ENCODE measurements at regions not wholly inside any gene's neighbourhood (a gene's known extent, or its start where the extent isn't known, plus 50 kb on each side); places are given as distances from the start of the nearest gene placed in this dataset.

- CTCF ChIA-PET (ENCODE audit: partially characterized antibody) = interaction anchor here (1.1 to 1.7 kb wide), 6 partner anchors 9 to 431 kb away, joined by 3 to 5 read pairs (median 4); no protein-coding TSS in a partner anchor
- no peak overlapping the region for H3K27ac ChIP-seq (ENCODE audit: low read depth, low read length)
- no peak overlapping the region for H3K18ac ChIP-seq (ENCODE audit: extremely low read depth, low read length)
- H3K14ac ChIP-seq (ENCODE audit: insufficient read length) = no peak overlapping the region
- H2BK15ac ChIP-seq (ENCODE audit: low read length) = no peak overlapping the region
- no peak overlapping the region for H2BK5ac ChIP-seq (ENCODE audit: low read depth, low read length)
- WGBS, 2 experiments (ENCODE audit: extremely low coverage in 1 of 2, insufficient coverage in 1 of 2, insufficient read length in 1 of 2, insufficient replicate concordance in 2 of 2, low coverage in 1 of 2, low lambda C conversion rate in 2 of 2, missing lambda C conversion rate in 1 of 2) = 92% methylated on average over 5 of the region's 5 CpGs; no CpG with 5 or more reads in 1 of the 2 experiments
- H3K4ac ChIP-seq (replicated peaks; ENCODE audit: insufficient read length, low read depth, low read length) = no peak overlapping the region
- no peaks in the 10 kb centered on the region for H3K36me3 ChIP-seq (ENCODE audit: control insufficient read depth in 2 of 4, insufficient read depth in 4 of 4, low read length in 3 of 4)
- no peak overlapping the region for H4K5ac ChIP-seq (ENCODE audit: insufficient read length, low read depth, low read length)
- POLR2A ChIA-PET (ENCODE audit: partially characterized antibody) = interaction anchor here (0.8 kb wide), 1 partner anchor 859 kb away, joined by 3 read pairs; no protein-coding TSS in a partner anchor
- H3K56ac ChIP-seq (replicated peaks; ENCODE audit: insufficient read length, low read depth, low read length) = no peak overlapping the region
- peaks cover 0 to 6% (median 3%) of the 10 kb centered on the region in 4 experiments; a peak in 5 of 7 replicates for H3K4me1 ChIP-seq (replicated peaks in 1 of 4; ENCODE audit: control insufficient read depth in 3 of 4, insufficient read depth in 4 of 4, low read length in 3 of 4)
- peaks cover 1% of the 10 kb centered on the region; the same call in 1 of the 2 replicates for H3K23me2 ChIP-seq (ENCODE audit: low read depth, low read length)
- H4K8ac ChIP-seq (ENCODE audit: extremely low read depth, insufficient read depth, low read length) = no peak overlapping the region
- H3K4me2 ChIP-seq (ENCODE audit: insufficient read depth in 1 of 2, low read depth in 2 of 2, low read length in 2 of 2) = no peak overlapping the region
- H3K9me3 ChIP-seq (ENCODE audit: insufficient read depth in 2 of 2, low read depth in 1 of 2, low read length in 1 of 2) = no peaks in the 10 kb centered on the region
- H3K4me3 ChIP-seq (ENCODE audit: extremely low read depth in 1 of 4, insufficient read depth in 2 of 4, low read depth in 3 of 4, low read length in 4 of 4) = no peak overlapping the region
- FAIRE-seq (no peak), DNase-seq (ENCODE audit: low read depth in 1 of 2, low spot score in 2 of 2) (no peak)
- peaks cover 0 to 21% (median 10%) of the 10 kb centered on the region in 4 experiments; a peak in 4 of 7 replicates for H3K27me3 ChIP-seq (replicated peaks in 1 of 4; ENCODE audit: control insufficient read depth in 3 of 4, extremely low read depth in 1 of 4, insufficient read depth in 3 of 4, low read length in 3 of 4)
- no peak overlapping the region for H3K23ac ChIP-seq (ENCODE audit: insufficient read length)
- no peaks in the 10 kb centered on the region for H3K79me1 ChIP-seq (ENCODE audit: low read depth, low read length)
- H4K91ac ChIP-seq (replicated peaks; ENCODE audit: insufficient read length, low read length) = no peak overlapping the region
- H3K9ac ChIP-seq (replicated peaks in 1 of 4; ENCODE audit: extremely low read depth in 1 of 4, low read depth in 3 of 4, low read length in 3 of 4) = no peak overlapping the region
- H4K20me1 ChIP-seq (replicated peaks in 1 of 2; ENCODE audit: control insufficient read depth in 1 of 2, insufficient read depth in 2 of 2, low read length in 2 of 2) = no peaks in the 10 kb centered on the region
- no peak for TF ChIP-seq CHD1 (IDR thresholded peaks at IDR 0.05; ENCODE audit: low read depth, low read length)
- no peak for TF ChIP-seq ATF3 (IDR thresholded peaks at IDR 0.05; ENCODE audit: insufficient read depth, low read depth, low read length)
- no peak for TF ChIP-seq EGR1 (IDR thresholded peaks at IDR 0.05; ENCODE audit: borderline replicate concordance, low read depth, low read length)
- no peak for TF ChIP-seq CBX8 (IDR thresholded peaks at IDR 0.05; ENCODE audit: borderline replicate concordance, low read depth, low read length)
- no peak for TF ChIP-seq CBX5 (IDR thresholded peaks at IDR 0.05; ENCODE audit: low read depth, low read length)
- TF ChIP-seq HDAC2 (IDR thresholded peaks at IDR 0.05; ENCODE audit: borderline replicate concordance in 1 of 2, low read depth in 2 of 2, low read length in 2 of 2) = no peak
- no peak for TF ChIP-seq HDAC6 (IDR thresholded peaks at IDR 0.05; ENCODE audit: low read depth, low read length)
- no peak for TF ChIP-seq CHD2 (IDR thresholded peaks at IDR 0.05; ENCODE audit: low read length)
- no peak for TF ChIP-seq CEBPB (IDR thresholded peaks at IDR 0.05; ENCODE audit: low read depth, low read length)
- no peak for TF ChIP-seq SAP30 (IDR thresholded peaks at IDR 0.05; ENCODE audit: insufficient read depth, insufficient replicate concordance, low read length)
- no peak overlapping the region for H2BK20ac ChIP-seq (ENCODE audit: low read length)
- no peak overlapping the region for H2AK5ac ChIP-seq (ENCODE audit: low read depth, low read length)
- no peak overlapping the region for H2BK12ac ChIP-seq (ENCODE audit: low read depth, low read length)
- no peak overlapping the region for H2BK120ac ChIP-seq (replicated peaks; ENCODE audit: low read depth, low read length)
- H2AFZ ChIP-seq (ENCODE audit: low read length) = no peak overlapping the region
- H3K79me2 ChIP-seq (ENCODE audit: control insufficient read depth in 1 of 2, insufficient read depth in 2 of 2, low read length in 2 of 2) = no peaks in the 10 kb centered on the region
These were observed 172.7 kb upstream of the LRFN2 start for GRCh38 chr6:40759838-40760237.
